Transverse colon (tissue), 4 donors: ENCODE measurements at regions not wholly inside any gene's neighbourhood (a gene's known extent, or its start where the extent isn't known, plus 50 kb on each side); places are given as distances from the start of the nearest gene placed in this dataset.

Experiments used
- DNase-seq: peaks from one replicate; pipeline ENCODE4 v3.0.0-alpha.2; 2019
- H3K27ac ChIP-seq, 4 donors: fragments of 200-600 bp; sonication (generic); 2 replicates each; pipeline ENCODE4 v1.5.1; 2016 to 2018; ENCODE audit warnings: inconsistent platforms in 4 of 4
- H3K27me3 ChIP-seq: fragments of 200-600 bp; sonication (generic); 2 replicates; pipeline ENCODE4 v1.5.1; 2017; ENCODE audit warnings: inconsistent platforms
- H3K36me3 ChIP-seq, 4 donors: fragments of 200-600 bp; sonication (generic); 2 replicates each; pipeline ENCODE4 v1.5.1; 2017 to 2019; ENCODE audit warnings: inconsistent platforms in 4 of 4
- H3K4me1 ChIP-seq, 4 donors: fragments of 200-600 bp; sonication (generic); 2 replicates each; pipeline ENCODE4 v1.5.1; 2017 to 2020; ENCODE audit warnings: inconsistent platforms in 4 of 4
- H3K4me3 ChIP-seq, 4 donors: fragments of 200-600 bp; sonication (generic); 1 replicate in 1 of 4; 2 replicates in 3 of 4; pipeline versions ENCODE4 v1.5.1 to v1.6.1; 2017 to 2019; ENCODE audit warnings: inconsistent platforms in 4 of 4
- H3K9me3 ChIP-seq, 2 donors: fragments of 200-600 bp; sonication (generic); 2 replicates each; pipeline ENCODE4 v1.5.1; 2017 to 2019; ENCODE audit warnings: inconsistent platforms in 2 of 2
- CTCF ChIP-seq, 5 experiments: fragments of 200-600 bp in 3 of 5; fragments of 450-650 bp in 2 of 5; sonication (generic) in 3 of 5; IDR thresholded peaks; 1 replicate in 2 of 5; 2 replicates in 3 of 5; pipeline ENCODE4 v1.5.1; 2016 to 2017; ENCODE audit warnings: antibody characterized with exemption in 5 of 5, inconsistent platforms in 3 of 5, mild to moderate bottlenecking in 2 of 5, moderate library complexity in 1 of 5
- EP300 ChIP-seq: sonication (generic); formaldehyde crosslinking; IDR thresholded peaks from one replicate; pipeline ENCODE4 v1.6.1; 2017; ENCODE audit warnings: antibody characterized with exemption, low read depth
- POLR2A ChIP-seq: fragments of 450-650 bp; IDR thresholded peaks from one replicate; pipeline ENCODE4 v1.6.1; 2016; ENCODE audit warnings: antibody characterized with exemption, mild to moderate bottlenecking, moderate library complexity
- POLR2AphosphoS5 ChIP-seq, 3 donors: sonication (generic); formaldehyde crosslinking; IDR thresholded peaks; one replicate each; pipeline ENCODE4 v1.6.1; 2016; ENCODE audit warnings: antibody characterized with exemption in 3 of 3
- WGBS, 2 donors: methylation state at CpG; one replicate each; pipeline ENCODE4 v1.1.5; 2018; ENCODE audit warnings: low coverage in 1 of 2; 5-methylcytosine and 5-hydroxymethylcytosine counted together
- in situ Hi-C, 4 donors: fragments of 200-750 bp; cut with MboI; loops; one replicate each; pipeline versions ENCODE4 v1.15.0 to v1.15.1; 2017; ENCODE audit warnings: low sequenced_read_pairs in 3 of 4, low pct_ligation_motif_present in 1 of 4, low pct_unique_long_range_greater_than_20kb in 1 of 4
- intact Hi-C: fragments of 100-400 bp; cut with DNase I; formaldehyde crosslinking; loops from one replicate; pipeline ENCODE4 v1.15.1; 2023; ENCODE audit warnings: low total_unique reads

GRCh38 chrX:20434986-20435385 is 168.3 kb upstream of the RPS6KA3 start:
- no peak for TF ChIP-seq EP300
- no peak for TF ChIP-seq CTCF (IDR thresholded peaks at IDR 0.05)
- no peak for TF ChIP-seq POLR2A
- no peak for TF ChIP-seq POLR2AphosphoS5 (IDR thresholded peaks at IDR 0.05)
- H3K4me3 ChIP-seq = no peak overlapping the region
- DNase-seq = no peak
- in situ Hi-C loops (loop anchor here in 2 of 4 donors (10.0 to 25.0 kb wide), 2 partner anchors 173 to 190 kb away; partner anchors contain the start of gene RPS6KA3 (in 1 of the 2)), intact Hi-C loops (no loop called here)
- WGBS, 2 donors = 63% methylated on average over 3 of the region's 3 CpGs; no CpG with 5 or more reads in 1 of the 2 donors
- no peaks in the 10 kb centered on the region for H3K27me3 ChIP-seq
- H3K9me3 ChIP-seq = no peaks in the 10 kb centered on the region
- H3K27ac ChIP-seq = no peak overlapping the region
- H3K4me1 ChIP-seq = no peaks in the 10 kb centered on the region
- H3K36me3 ChIP-seq = no peaks in the 10 kb centered on the region

- Histone ChIP-seq H3K4me3 (no peak overlapping the region), H3K27ac (no peak overlapping the region), H3K9me3 (no peaks in the 10 kb centered on the region), H3K4me1 (no peaks in the 10 kb centered on the region), H3K27me3 (no peaks in the 10 kb centered on the region), H3K36me3 (no peaks in the 10 kb centered on the region)
- TF ChIP-seq POLR2A = no peak
- TF ChIP-seq EP300 = no peak
- TF ChIP-seq POLR2AphosphoS5 (IDR thresholded peaks at IDR 0.05) = no peak
- TF ChIP-seq CTCF (IDR thresholded peaks at IDR 0.05) = no peak
- in situ Hi-C loops (loop anchor here in 2 of 4 donors (10.0 to 25.0 kb wide), 2 partner anchors 171 to 189 kb away; partner anchors contain the start of gene RPS6KA3 (in 1 of the 2)), intact Hi-C loops (no loop called here)
- no peak for DNase-seq
- WGBS, 2 donors = 88% methylated on average over 1 of the region's 1 CpG; no CpG with 5 or more reads in 1 of the 2 donors
These were observed 166.7 kb upstream of the RPS6KA3 start for GRCh38 chrX:20433388-20433775.

DNA sequence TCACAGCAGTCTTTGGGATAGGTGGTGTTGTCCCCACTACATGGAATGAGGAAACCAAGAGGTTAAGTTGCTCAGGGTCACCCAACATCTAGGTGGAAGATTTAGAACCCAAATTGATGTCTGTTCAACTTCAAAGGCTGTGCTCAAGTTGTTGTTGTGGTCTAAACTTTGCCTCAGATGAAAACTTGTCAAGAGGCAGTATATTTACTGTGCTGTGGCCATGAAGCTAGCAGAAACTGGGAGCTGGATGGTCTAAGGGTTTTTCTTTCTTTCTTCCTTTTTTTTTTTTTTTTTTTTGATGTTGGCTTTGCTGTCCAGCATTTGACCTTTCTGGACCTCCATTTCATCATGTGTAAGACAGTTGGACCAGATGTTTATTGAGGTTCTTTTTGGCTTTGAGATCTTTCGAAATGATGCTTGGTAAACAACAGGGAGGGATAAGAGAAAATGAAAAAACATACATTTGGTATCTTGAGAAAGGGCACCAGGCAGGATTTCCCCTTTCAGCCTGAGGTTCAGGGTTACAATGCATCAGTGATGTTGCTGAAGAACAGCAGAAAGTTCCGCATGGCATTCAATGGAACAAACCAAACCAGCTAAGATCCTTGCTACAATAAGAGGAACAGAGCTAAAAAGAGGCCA is 166.2 kb upstream of the RPS6KA3 start:
- TF ChIP-seq CTCF (IDR thresholded peaks at IDR 0.05) (no peak), POLR2A (no peak), POLR2AphosphoS5 (IDR thresholded peaks at IDR 0.05) (no peak), EP300 (no peak)
- in situ Hi-C loops (loop anchor here in 2 of 4 donors (10.0 to 25.0 kb wide), 2 partner anchors 171 to 188 kb away; partner anchors contain the start of gene RPS6KA3 (in 1 of the 2)), intact Hi-C loops (no loop called here)
- H3K9me3 ChIP-seq = no peaks in the 10 kb centered on the region
- no peak for DNase-seq
- no peak overlapping the region for H3K27ac ChIP-seq
- H3K36me3 ChIP-seq = no peaks in the 10 kb centered on the region
- H3K27me3 ChIP-seq = no peaks in the 10 kb centered on the region
- no peak overlapping the region for H3K4me3 ChIP-seq
- H3K4me1 ChIP-seq = no peaks in the 10 kb centered on the region
- 74% methylated on average over 2 of the region's 2 CpGs; no CpG with 5 or more reads in 1 of the 2 donors for WGBS, 2 donors

DNA sequence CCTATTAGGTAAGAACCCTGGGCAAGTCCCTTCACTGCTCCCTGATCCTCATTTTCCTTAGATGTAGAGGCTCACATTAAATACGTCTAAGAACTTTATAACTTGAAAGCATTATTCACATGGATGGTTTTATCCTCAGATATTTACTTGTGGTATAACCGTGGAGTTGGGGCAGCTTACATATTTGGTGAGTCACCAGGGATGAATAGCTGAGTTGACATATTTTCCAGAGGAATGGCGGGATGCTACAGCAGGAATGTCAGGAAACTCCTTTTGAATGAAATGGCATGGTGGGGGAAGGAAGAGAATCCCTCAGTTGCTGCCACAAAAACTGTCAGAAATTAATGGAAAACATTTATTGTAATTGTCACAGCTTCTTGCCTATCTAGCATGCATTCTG is 165.3 kb upstream of the RPS6KA3 start:
- TF ChIP-seq POLR2AphosphoS5 (IDR thresholded peaks at IDR 0.05) (no peak), CTCF (IDR thresholded peaks at IDR 0.05) (no peak), EP300 (no peak), POLR2A (no peak)
- in situ Hi-C loops (loop anchor here in 2 of 4 donors (10.0 to 25.0 kb wide), 2 partner anchors 170 to 187 kb away; partner anchors contain the start of gene RPS6KA3 (in 1 of the 2)), intact Hi-C loops (no loop called here)
- no peak for DNase-seq
- Histone ChIP-seq H3K4me1 (no peaks in the 10 kb centered on the region), H3K9me3 (no peaks in the 10 kb centered on the region), H3K27me3 (no peaks in the 10 kb centered on the region), H3K27ac (no peak overlapping the region), H3K4me3 (no peak overlapping the region), H3K36me3 (no peaks in the 10 kb centered on the region)
- 69% methylated on average over 3 of the region's 3 CpGs; no CpG with 5 or more reads in 1 of the 2 donors for WGBS, 2 donors
